MM.1S (cell line): ENCODE measurements at regions not wholly inside any gene's neighbourhood (a gene's known extent, or its start where the extent isn't known, plus 50 kb on each side); places are given as distances from the start of the nearest gene placed in this dataset.

Experiments used
- DNase-seq: peaks from one replicate; pipeline ENCODE4 v3.0.0-alpha.2; 2015
- H2AFZ ChIP-seq: fragments of 300-600 bp; sonication (generic); 2 replicates; pipeline ENCODE4 v1.6.0; 2016; ENCODE audit warnings: antibody characterized with exemption, low read length
- H3F3A ChIP-seq: fragments of 300-600 bp; sonication (generic); 2 replicates; pipeline ENCODE4 v1.6.1; 2016; ENCODE audit warnings: mild to moderate bottlenecking, antibody characterized with exemption, low read length, moderate library complexity, mixed read lengths; ENCODE audit not compliant: insufficient read depth
- H3K27ac ChIP-seq: fragments of 300-600 bp; sonication (generic); 2 replicates; pipeline ENCODE4 v1.5.1; 2016; ENCODE audit warnings: mild to moderate bottlenecking, low read length
- H3K27me3 ChIP-seq: fragments of 300-600 bp; sonication (generic); replicated peaks from 2 replicates; pipeline ENCODE4 v1.6.0; 2016; ENCODE audit warnings: low read length; ENCODE audit not compliant: insufficient read depth
- H3K36me3 ChIP-seq: fragments of 300-600 bp; sonication (generic); replicated peaks from 2 replicates; pipeline ENCODE4 v1.6.1; 2016; ENCODE audit warnings: mild to moderate bottlenecking, low read length, mixed read lengths; ENCODE audit not compliant: insufficient read depth
- H3K4me1 ChIP-seq: fragments of 300-600 bp; sonication (generic); 2 replicates; pipeline ENCODE4 v1.6.1; 2016; ENCODE audit warnings: low read length, mixed read lengths
- H3K4me2 ChIP-seq: fragments of 300-600 bp; sonication (generic); 2 replicates; pipeline ENCODE4 v1.6.0; 2016; ENCODE audit warnings: low read depth, low read length
- H3K4me3 ChIP-seq: fragments of 300-600 bp; sonication (generic); 2 replicates; pipeline ENCODE4 v1.5.1; 2016; ENCODE audit warnings: low read length, mixed read lengths
- H3K79me2 ChIP-seq: fragments of 300-600 bp; sonication (generic); 2 replicates; pipeline ENCODE4 v1.6.1; 2016; ENCODE audit warnings: mixed run types, low read length, mixed read lengths
- H3K9ac ChIP-seq: fragments of 300-600 bp; sonication (generic); 2 replicates; pipeline ENCODE4 v1.6.1; 2016; ENCODE audit warnings: low read length, mixed read lengths
- H3K9me2 ChIP-seq: fragments of 300-600 bp; sonication (generic); replicated peaks from 2 replicates; pipeline ENCODE4 v1.6.1; 2016; ENCODE audit warnings: mild to moderate bottlenecking, low read length, mixed read lengths; ENCODE audit not compliant: insufficient read depth
- H3K9me3 ChIP-seq: fragments of 300-600 bp; sonication (generic); replicated peaks from 2 replicates; pipeline ENCODE4 v1.6.1; 2016; ENCODE audit warnings: mild to moderate bottlenecking, low read length, mixed read lengths; ENCODE audit not compliant: insufficient read depth
- H4K20me1 ChIP-seq: fragments of 300-600 bp; sonication (generic); 2 replicates; pipeline ENCODE4 v1.6.1; 2016; ENCODE audit warnings: mild to moderate bottlenecking, low read length, moderate library complexity, mixed read lengths; ENCODE audit not compliant: insufficient read depth
- CTCF ChIP-seq: fragments of 300-600 bp; sonication (generic); IDR thresholded peaks from 2 replicates; pipeline ENCODE4 v1.5.1; 2016; ENCODE audit warnings: antibody characterized with exemption, low read length, mixed read lengths
- EZH2 ChIP-seq: fragments of 300-600 bp; sonication (generic); optimal IDR thresholded peaks from 2 replicates; pipeline ENCODE3; 2017; ENCODE audit warnings: low read depth, mild to moderate bottlenecking, antibody characterized with exemption, low read length, mixed read lengths
- EZH2phosphoT487 ChIP-seq: fragments of 300-600 bp; sonication (generic); IDR thresholded peaks from 2 replicates; pipeline ENCODE4 v1.6.1; 2018; ENCODE audit warnings: antibody characterized with exemption, low read length

GRCh38 chr5:29508131-29508530, 1685.4 kb upstream of the CDH6 start:
- Histone ChIP-seq H3K9me3 (no peaks in the 10 kb centered on the region), H3K9ac (no peak overlapping the region), H3K27ac (no peak overlapping the region), H2AFZ (no peak overlapping the region), H3K27me3 (no peaks in the 10 kb centered on the region), H4K20me1 (no peaks in the 10 kb centered on the region), H3F3A (no peaks in the 10 kb centered on the region), H3K79me2 (no peaks in the 10 kb centered on the region), H3K9me2 (no peaks in the 10 kb centered on the region), H3K36me3 (no peaks in the 10 kb centered on the region), H3K4me1 (no peaks in the 10 kb centered on the region), H3K4me3 (no peak overlapping the region), H3K4me2 (no peak overlapping the region)
- DNase-seq = no peak
- TF ChIP-seq CTCF = no peak
- TF ChIP-seq EZH2 = no peak
- no peak for TF ChIP-seq EZH2phosphoT487

- no peaks in the 10 kb centered on the region for H3K79me2 ChIP-seq
- no peak overlapping the region for H2AFZ ChIP-seq
- H3F3A ChIP-seq = no peaks in the 10 kb centered on the region
- no peaks in the 10 kb centered on the region for H3K27me3 ChIP-seq
- H3K27ac ChIP-seq = no peak overlapping the region
- H3K36me3 ChIP-seq = no peaks in the 10 kb centered on the region
- H3K9me2 ChIP-seq = no peaks in the 10 kb centered on the region
- no peak overlapping the region for H3K9ac ChIP-seq
- no peak overlapping the region for H3K4me2 ChIP-seq
- H3K9me3 ChIP-seq = no peaks in the 10 kb centered on the region
- TF ChIP-seq EZH2phosphoT487 = no peak
- no peak for TF ChIP-seq EZH2
- TF ChIP-seq CTCF = no peak
- H4K20me1 ChIP-seq = no peaks in the 10 kb centered on the region
- no peak overlapping the region for H3K4me3 ChIP-seq
- DNase-seq = no peak
- no peaks in the 10 kb centered on the region for H3K4me1 ChIP-seq
Observed at GRCh38 chr5:29504411-29504810, 1689.1 kb upstream of the CDH6 start.

GRCh38 chr5:29498860-29499259, 1694.6 kb upstream of the CDH6 start:
- H3K27ac ChIP-seq = no peak overlapping the region
- H3K9ac ChIP-seq = no peak overlapping the region
- H3K79me2 ChIP-seq = no peaks in the 10 kb centered on the region
- no peaks in the 10 kb centered on the region for H3K27me3 ChIP-seq
- no peak overlapping the region for H3K4me3 ChIP-seq
- H3K36me3 ChIP-seq = no peaks in the 10 kb centered on the region
- H3K9me2 ChIP-seq = no peaks in the 10 kb centered on the region
- H2AFZ ChIP-seq = no peak overlapping the region
- H4K20me1 ChIP-seq = no peaks in the 10 kb centered on the region
- H3K4me2 ChIP-seq = no peak overlapping the region
- no peaks in the 10 kb centered on the region for H3K4me1 ChIP-seq
- no peak for DNase-seq
- no peaks in the 10 kb centered on the region for H3K9me3 ChIP-seq
- TF ChIP-seq CTCF = no peak
- no peak for TF ChIP-seq EZH2phosphoT487
- TF ChIP-seq EZH2 = no peak
- no peaks in the 10 kb centered on the region for H3F3A ChIP-seq
